Stomach (tissue), 4 donors: ENCODE measurements at regions not wholly inside any gene's neighbourhood (a gene's known extent, or its start where the extent isn't known, plus 50 kb on each side); places are given as distances from the start of the nearest gene placed in this dataset.
"Not testable (repeated sequence)": the region's sequence is repeated elsewhere in the genome, so short reads cannot be mapped to it uniquely, and the experiment has no call there.

Source experiments
- CTCF ChIP-seq, 7 experiments: fragments of 450-650 bp in 4 of 7; fragments of 200-600 bp in 3 of 7; sonication (generic) in 3 of 7; IDR thresholded peaks; one replicate each; pipeline ENCODE4 v1.5.1; 2016 to 2019; ENCODE audit warnings: antibody characterized with exemption in 7 of 7, control low read depth in 2 of 7, mild to moderate bottlenecking in 1 of 7
- POLR2A ChIP-seq, 4 donors: fragments of 450-650 bp; IDR thresholded peaks; one replicate each; pipeline ENCODE4 v1.6.1; 2016; ENCODE audit warnings: antibody characterized with exemption in 4 of 4, control low read depth in 2 of 4, mild to moderate bottlenecking in 1 of 4, moderate library complexity in 1 of 4

GRCh38 chrX:138807400-138807799 lies 95.9 kb upstream of the FGF13 start:
- not testable (repeated sequence) for TF ChIP-seq CTCF, POLR2A (IDR thresholded peaks at IDR 0.05)
